SU-DHL-6 (cell line): ENCODE measurements at regions not wholly inside any gene's neighbourhood (a gene's known extent, or its start where the extent isn't known, plus 50 kb on each side); places are given as distances from the start of the nearest gene placed in this dataset.

Experiments used
- H2AFZ ChIP-seq: fragments of 200-600 bp; sonication (generic); 2 replicates; pipeline ENCODE4 v1.6.1; 2014; ENCODE audit warnings: low read depth, mild to moderate bottlenecking, moderate library complexity, mixed read lengths, antibody characterized with exemption, low read length; ENCODE audit not compliant: severe bottlenecking
- H3F3A ChIP-seq: fragments of 200-600 bp; shearing (Covaris generic); 2 replicates; pipeline ENCODE4 v1.6.0; 2016; ENCODE audit warnings: antibody characterized with exemption, mild to moderate bottlenecking; ENCODE audit not compliant: insufficient read depth
- H3K27ac ChIP-seq: fragments of 200-600 bp; sonication (generic); 2 replicates; pipeline ENCODE4 v1.5.1; 2016; ENCODE audit warnings: low read depth, mild to moderate bottlenecking, low read length, moderate library complexity, mixed read lengths
- H3K27me3 ChIP-seq: fragments of 200-600 bp; sonication (generic), shearing (Covaris generic); 2 replicates; pipeline ENCODE4 v1.6.0; 2014; ENCODE audit warnings: mild to moderate bottlenecking, low read length
- H3K36me3 ChIP-seq: fragments of 200-600 bp; sonication (generic); 2 replicates; pipeline ENCODE4 v1.6.1; 2014; ENCODE audit warnings: mild to moderate bottlenecking, low read length, mixed read lengths
- H3K4me2 ChIP-seq: fragments of 300-600, 200-600 bp; shearing (Covaris generic), sonication (generic); 2 replicates; pipeline ENCODE4 v1.6.0; 2014; ENCODE audit warnings: low read length, low read depth, mild to moderate bottlenecking; ENCODE audit not compliant: poor library complexity, severe bottlenecking
- H3K4me3 ChIP-seq: fragments of 200-600 bp; sonication (generic); 2 replicates; pipeline ENCODE4 v1.5.1; 2014; ENCODE audit warnings: antibody characterized with exemption, low read length, mild to moderate bottlenecking, mixed read lengths; ENCODE audit not compliant: insufficient read depth, poor library complexity, severe bottlenecking
- H3K79me2 ChIP-seq: fragments of 200-600 bp; sonication (generic); 2 replicates; pipeline ENCODE4 v1.6.1; 2014; ENCODE audit warnings: mild to moderate bottlenecking, low read length, moderate library complexity; ENCODE audit not compliant: insufficient read depth
- H3K9ac ChIP-seq: fragments of 200-600 bp; sonication (generic); 2 replicates; pipeline ENCODE4 v1.7.0; 2014; ENCODE audit warnings: mild to moderate bottlenecking, low read length
- H3K9me2 ChIP-seq: fragments of 200-600 bp; sonication (generic); replicated peaks from 2 replicates; pipeline ENCODE4 v1.6.1; 2014; ENCODE audit warnings: low read length; ENCODE audit not compliant: insufficient read depth
- H3K9me3 ChIP-seq: fragments of 200-600 bp; sonication (generic); 2 replicates; pipeline ENCODE4 v1.6.1; 2014; ENCODE audit warnings: low read length, mixed read lengths; ENCODE audit not compliant: insufficient read depth
- H4K20me1 ChIP-seq: fragments of 200-600 bp; sonication (generic); 2 replicates; pipeline ENCODE4 v1.6.1; 2014; ENCODE audit warnings: low read depth, mild to moderate bottlenecking, antibody characterized with exemption, low read length, moderate library complexity, mixed read lengths
- CTCF ChIP-seq: fragments of 200-600 bp; sonication (generic); IDR thresholded peaks from one replicate; pipeline ENCODE4 v1.5.1; 2017; ENCODE audit warnings: antibody characterized with exemption, mild to moderate bottlenecking, low read length, moderate library complexity; ENCODE audit not compliant: insufficient read depth, poor library complexity, severe bottlenecking
- EZH2phosphoT487 ChIP-seq: fragments of 200-600 bp; sonication (generic), shearing (Covaris generic); conservative IDR thresholded peaks from 2 replicates; pipeline ENCODE4 v1.6.1; 2018; ENCODE audit warnings: mild to moderate bottlenecking, antibody characterized with exemption, low read length, moderate library complexity, mixed read lengths

GRCh38 chr14:38524636-38525509 lies 269.0 kb upstream of the CLEC14A start:
- H3K27ac ChIP-seq = no peak overlapping the region
- no peak overlapping the region for H3K9ac ChIP-seq

GRCh38 chr14:38522724-38523123 lies 266.8 kb upstream of the CLEC14A start:
- Histone ChIP-seq H3K9me2 (no peaks in the 10 kb centered on the region), H3F3A (no peaks in the 10 kb centered on the region), H4K20me1 (no peaks in the 10 kb centered on the region), H3K9me3 (no peaks in the 10 kb centered on the region), H3K4me2 (no peak overlapping the region), H3K9ac (no peak overlapping the region), H3K27me3 (no peaks in the 10 kb centered on the region), H2AFZ (no peak overlapping the region), H3K79me2 (no peaks in the 10 kb centered on the region), H3K36me3 (no peaks in the 10 kb centered on the region), H3K27ac (no peak overlapping the region), H3K4me3 (no peak overlapping the region)
- TF ChIP-seq EZH2phosphoT487 (no peak), CTCF (no peak)

More at GRCh38 chr14:38524636-38525509, 269.0 kb upstream of the CLEC14A start:
- no peaks in the 10 kb centered on the region for H3F3A ChIP-seq
- no peak overlapping the region for H2AFZ ChIP-seq
- H3K27me3 ChIP-seq = no peaks in the 10 kb centered on the region
- H3K9me2 ChIP-seq = no peaks in the 10 kb centered on the region
- no peak overlapping the region for H3K4me2 ChIP-seq
- H3K36me3 ChIP-seq = no peaks in the 10 kb centered on the region
- no peak for TF ChIP-seq CTCF
- TF ChIP-seq EZH2phosphoT487 = no peak
- no peaks in the 10 kb centered on the region for H3K9me3 ChIP-seq
- no peaks in the 10 kb centered on the region for H3K79me2 ChIP-seq
- no peaks in the 10 kb centered on the region for H4K20me1 ChIP-seq
- no peak overlapping the region for H3K4me3 ChIP-seq

GRCh38 chr14:38521591-38521990 lies 265.7 kb upstream of the CLEC14A start:
- no peak overlapping the region for H2AFZ ChIP-seq
- no peaks in the 10 kb centered on the region for H3K79me2 ChIP-seq
- no peaks in the 10 kb centered on the region for H3K36me3 ChIP-seq
- no peaks in the 10 kb centered on the region for H4K20me1 ChIP-seq
- no peak overlapping the region for H3K9ac ChIP-seq
- TF ChIP-seq CTCF (no peak), EZH2phosphoT487 (no peak)
- no peak overlapping the region for H3K4me2 ChIP-seq
- H3F3A ChIP-seq = no peaks in the 10 kb centered on the region
- no peak overlapping the region for H3K4me3 ChIP-seq
- H3K27me3 ChIP-seq = no peaks in the 10 kb centered on the region
- H3K9me2 ChIP-seq = no peaks in the 10 kb centered on the region
- no peak overlapping the region for H3K27ac ChIP-seq
- H3K9me3 ChIP-seq = no peaks in the 10 kb centered on the region
